DMS 273 treated with DMSO at 0.1 percent for 48 hours (cell line): ENCODE measurements at regions not wholly inside any gene's neighbourhood (a gene's known extent, or its start where the extent isn't known, plus 50 kb on each side); places are given as distances from the start of the nearest gene placed in this dataset.

Experiments used
- DNase-seq: peaks from one replicate; lab custom pipeline; 2025; lab: John Stamatoyannopoulos, UW

DNA sequence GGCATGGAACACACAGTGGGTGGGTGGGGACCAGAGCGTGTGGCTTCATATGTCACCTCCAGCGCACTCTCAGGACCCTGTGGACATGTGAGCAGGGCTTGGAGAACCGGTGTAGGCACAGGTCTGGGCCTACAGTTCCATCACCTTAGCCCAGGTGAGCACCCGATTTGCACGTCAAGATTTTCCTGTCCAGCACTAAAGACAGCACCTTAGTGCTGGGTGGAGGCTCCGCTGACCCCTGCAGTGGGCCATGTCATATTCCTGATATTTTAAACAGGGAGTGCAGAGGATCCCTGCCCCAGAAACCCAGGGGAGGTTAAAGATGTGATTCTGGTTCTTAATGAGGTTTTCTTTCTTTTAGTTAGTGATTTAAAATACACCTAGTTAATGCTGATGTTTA, 356.0 kb upstream of the IRX4 start:
- DNase-seq: no peak

GRCh38 chr5:2227433-2227832, 344.7 kb upstream of the IRX4 start:
- no peak for DNase-seq

- no peak for DNase-seq
These were observed 342.0 kb upstream of the IRX4 start for GRCh38 chr5:2224689-2225088.

DNA sequence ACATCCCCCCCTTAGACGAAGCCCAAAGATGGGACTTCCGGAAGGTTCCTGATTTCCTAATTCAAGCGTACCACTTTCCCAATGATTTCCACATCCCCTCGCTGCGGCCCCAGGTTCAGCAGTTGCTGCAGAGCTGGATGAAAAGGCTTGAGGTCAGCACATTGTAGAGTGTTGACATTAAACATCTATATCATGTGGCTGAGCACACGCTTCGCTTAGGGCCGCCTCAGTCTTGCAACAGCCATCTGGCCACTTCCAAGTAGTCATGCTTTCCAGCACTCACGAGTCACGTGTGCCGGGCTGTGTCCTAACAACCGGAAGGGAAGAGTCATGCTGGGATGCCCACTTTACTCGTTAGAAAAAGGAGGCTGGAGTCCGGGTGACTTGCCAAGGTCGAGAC, 340.6 kb upstream of the IRX4 start:
- DNase-seq: no peak

DNA sequence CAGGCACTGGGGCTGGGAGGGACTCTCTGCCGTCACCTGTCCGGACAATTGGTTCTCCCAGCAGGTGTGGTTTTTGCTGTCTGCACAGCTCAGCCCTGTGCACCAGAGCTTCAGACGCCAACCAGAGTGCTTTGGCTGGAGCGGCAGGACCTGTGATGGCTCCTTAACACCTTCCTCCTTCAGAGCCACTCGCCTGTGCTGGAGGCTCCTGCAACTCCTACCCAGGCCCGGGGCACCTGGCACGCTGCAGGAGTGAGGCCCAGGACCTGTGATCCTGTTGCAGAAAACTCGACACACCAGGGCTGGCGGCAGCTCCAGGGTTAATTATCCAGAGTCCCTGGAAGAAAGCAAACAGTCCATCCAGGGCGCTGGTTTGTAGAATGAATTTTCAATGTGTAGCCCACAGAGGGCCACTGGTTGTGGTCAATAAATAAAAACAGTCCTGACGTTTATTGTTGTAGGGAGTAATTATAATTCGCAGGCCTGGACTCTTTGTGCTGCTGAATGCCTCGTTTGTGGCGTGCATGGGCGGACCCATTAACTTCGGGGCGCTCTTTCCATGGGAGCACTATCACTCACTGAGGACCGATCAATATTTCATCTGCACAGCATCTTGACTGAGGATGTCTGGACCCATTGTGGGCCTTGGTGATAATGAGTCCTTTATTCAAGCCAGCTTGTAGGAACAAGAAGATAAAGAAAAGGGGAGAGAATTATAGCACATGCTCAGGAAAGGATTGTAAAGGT, 339.7 kb upstream of the IRX4 start:
- DNase-seq: no peak

DNA sequence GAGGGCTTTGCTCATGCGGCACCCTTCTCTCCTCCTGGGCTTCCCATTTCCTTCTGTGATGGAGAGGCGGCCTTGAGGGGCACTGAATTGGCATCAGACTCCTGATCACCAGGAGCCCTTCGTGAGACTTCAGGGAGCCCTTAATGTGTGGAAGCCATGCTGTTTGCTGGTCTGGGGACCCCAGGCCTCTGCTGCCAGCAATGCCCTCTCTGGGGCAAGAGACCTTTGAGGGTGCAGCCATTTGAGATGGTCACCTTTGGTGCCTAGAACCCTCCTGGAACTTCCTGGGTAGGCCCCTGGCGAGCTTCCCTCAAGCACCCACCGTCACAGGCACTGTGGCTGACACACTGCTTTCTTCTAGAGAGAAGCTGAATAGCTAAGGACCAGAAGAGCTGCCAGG, 338.7 kb upstream of the IRX4 start:
- no peak for DNase-seq

DNA sequence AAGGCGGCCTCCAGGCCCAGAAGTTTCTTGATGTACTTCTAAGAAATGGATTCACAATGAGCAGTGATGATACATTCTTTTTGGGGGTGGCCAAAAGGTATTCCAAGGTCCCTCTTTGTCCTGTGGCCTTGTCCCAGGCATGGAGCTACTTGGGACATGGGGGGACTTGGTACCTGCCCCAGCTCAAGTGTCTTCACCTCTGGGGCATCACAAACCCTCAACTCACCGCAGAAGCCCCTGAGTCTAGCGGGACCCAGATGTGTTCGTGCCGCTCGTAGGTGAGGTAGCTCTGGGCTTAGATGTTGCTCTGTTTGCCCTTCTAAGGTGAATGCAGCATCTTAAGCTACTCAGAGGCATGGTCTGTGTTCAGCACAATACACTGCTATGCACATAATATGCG, 338.0 kb upstream of the IRX4 start:
- DNase-seq: no peak

DNA sequence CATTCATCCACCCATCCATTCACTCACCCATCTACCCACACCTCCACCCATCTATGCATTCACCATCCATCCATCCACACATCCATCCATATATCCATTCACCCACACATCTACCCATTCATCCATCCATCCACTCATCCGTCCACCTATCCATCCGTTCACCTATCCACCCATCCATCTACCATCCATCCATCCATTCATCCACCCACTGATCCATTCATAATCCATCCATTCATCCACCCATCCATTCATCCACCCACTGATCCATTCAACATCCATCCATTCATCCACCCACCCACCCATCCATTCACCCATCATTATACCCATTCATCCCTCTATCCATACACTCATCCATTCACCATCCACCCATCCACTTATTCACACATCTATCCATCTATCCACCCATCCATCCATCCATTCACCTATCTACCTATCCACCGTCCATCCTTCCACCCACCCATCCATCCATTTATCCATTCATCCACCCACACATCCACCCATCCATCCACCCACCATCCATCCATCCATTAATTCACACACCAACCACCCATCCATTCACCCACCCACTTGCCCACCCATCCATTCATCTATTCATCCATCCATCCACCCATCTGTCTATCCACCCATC, 336.5 kb upstream of the IRX4 start:
- no peak for DNase-seq

DNA sequence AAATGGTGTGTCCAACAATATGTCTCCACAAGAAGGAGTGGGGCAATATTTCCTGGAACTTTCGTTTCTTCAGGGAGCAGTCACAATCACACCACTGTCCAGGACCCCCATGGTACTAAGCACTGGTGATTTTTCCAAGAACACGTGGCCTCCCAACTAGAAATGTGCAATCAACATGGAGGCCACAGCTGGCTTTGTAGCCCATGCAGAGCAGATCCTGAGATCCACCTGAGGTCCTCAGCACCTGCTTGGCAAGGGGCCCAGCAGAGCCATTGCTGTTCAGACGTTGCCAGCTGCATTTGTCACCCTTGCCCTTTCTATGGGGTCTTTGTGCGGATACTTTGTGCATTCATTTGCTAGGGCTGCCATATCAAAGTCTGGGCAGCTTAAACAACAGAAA, 334.5 kb upstream of the IRX4 start:
- no peak for DNase-seq

- no peak for DNase-seq
These were observed 332.3 kb upstream of the IRX4 start for GRCh38 chr5:2214910-2215590.

DNA sequence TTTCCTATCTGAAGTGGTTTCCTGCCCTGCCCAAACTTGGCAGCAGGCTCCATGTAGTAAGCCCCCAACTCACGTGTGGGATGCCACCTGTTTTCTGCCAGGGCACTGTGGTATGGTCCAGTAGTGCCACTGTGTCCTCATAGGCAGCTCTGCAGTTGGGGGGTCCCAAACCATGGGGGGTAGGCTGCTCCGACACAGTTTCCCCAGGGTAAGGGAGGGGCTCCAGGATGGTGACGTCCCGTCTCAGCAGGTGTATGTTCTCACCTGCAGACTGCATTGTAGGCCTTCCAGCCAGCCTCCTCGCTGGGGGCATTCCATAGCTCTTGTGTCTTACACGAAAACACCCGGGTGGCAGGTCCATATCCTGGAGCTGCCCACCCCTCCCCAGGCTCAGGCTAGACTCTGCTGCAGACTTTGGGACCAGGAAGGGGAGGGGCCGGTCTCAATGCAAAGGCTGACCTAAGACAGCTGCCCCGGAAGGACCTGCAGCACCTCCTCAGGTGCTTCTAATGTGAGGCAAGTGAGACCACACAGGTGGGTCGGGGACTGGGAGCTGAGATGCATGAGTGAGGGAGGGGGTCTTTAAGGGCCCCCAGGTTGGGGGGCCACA, 330.5 kb upstream of the IRX4 start:
- DNase-seq: no peak

DNA sequence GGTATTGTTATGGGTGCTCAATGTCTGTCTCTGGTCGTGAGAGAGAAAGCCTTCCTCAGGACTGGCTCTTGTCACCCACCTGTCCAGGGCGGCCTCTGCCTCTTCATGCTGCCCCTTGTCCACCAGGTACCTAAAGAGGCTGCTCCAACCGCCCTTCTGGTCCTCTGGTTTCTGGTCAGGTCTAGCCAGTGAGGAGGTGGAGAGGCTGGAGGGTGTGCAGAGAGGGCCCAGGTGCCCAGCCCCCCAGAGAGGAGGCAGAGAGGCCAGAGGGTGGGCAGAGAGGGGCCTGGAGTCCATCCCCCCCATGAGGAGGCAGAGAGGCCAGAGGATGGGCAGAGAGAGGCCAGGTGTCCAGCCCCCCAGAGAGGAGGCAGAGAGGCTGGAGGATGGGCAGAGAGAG, 329.8 kb upstream of the IRX4 start:
- no peak for DNase-seq

- no peak for DNase-seq
These were observed 325.5 kb upstream of the IRX4 start for GRCh38 chr5:2208239-2208544.

DNA sequence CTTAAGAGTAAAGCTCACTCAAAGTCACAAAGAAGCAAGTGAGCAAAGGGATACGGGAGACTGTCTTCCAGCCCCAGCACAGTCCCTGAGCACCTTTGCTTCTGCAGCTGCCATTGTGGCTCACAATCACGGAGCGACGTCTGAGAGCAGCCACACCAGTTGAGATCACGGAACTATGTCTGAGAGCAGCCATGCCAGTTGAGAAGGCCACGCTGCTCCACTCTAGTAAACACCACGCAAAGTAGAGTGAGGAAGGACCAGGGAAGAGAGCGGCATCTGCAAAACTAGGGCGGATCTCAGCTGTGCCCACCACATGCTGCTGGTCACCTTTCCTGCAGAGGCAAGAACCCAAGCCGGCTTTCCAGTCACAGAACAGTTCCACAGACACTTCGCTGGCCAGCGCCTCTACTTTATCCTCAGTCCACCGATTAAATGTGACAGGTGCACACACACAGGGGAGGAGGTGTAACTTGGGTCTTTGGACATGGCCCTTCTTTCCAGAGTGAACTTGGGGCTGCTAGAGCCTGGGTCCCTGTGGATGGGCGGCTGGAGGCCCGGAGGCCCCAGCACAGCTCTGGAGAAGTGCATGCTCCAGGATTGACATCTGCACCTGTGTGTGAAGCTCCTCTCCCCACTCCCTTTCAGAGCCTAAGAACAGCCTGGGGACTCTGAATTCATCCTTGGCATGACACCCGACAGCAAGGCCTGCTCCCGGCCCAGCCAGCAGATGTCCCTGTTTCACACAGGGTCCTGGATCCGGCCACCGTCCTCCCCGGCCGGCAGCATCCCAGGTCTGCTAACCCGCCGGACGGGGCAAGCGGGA, 324.9 kb upstream of the IRX4 start:
- DNase-seq: no peak

DNA sequence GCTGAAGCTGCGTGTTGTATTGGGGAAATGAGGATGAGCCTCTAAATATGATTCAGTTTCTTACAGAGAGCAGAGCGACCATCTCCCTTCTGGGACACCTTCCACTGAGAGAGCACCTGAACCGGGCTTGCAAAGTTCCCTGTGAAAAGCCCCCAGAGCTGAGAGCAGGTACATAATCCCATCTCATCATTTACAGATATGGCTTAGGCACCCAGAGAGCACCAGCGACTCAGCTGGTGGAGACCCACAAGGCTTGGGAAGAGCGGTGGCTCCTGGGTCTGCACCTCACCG, 324.3 kb upstream of the IRX4 start:
- no peak for DNase-seq

GRCh38 chr5:2206293-2207108, 323.8 kb upstream of the IRX4 start:
- no peak for DNase-seq

GRCh38 chr5:2205596-2206226, 323.0 kb upstream of the IRX4 start:
- DNase-seq: no peak

- no peak for DNase-seq
These were observed 322.5 kb upstream of the IRX4 start for GRCh38 chr5:2205185-2205585.

- DNase-seq: no peak
These were observed 321.9 kb upstream of the IRX4 start for GRCh38 chr5:2204366-2205184.

- no peak for DNase-seq
These were observed 321.0 kb upstream of the IRX4 start for GRCh38 chr5:2203774-2204173.
